ENCODE measurements at regions not wholly inside any gene's neighbourhood (a gene's known extent, or its start where the extent isn't known, plus 50 kb on each side); places are given as distances from the start of the nearest gene placed in this dataset.
"Not testable (repeated sequence)": the region's sequence is repeated elsewhere in the genome, so short reads cannot be mapped to it uniquely, and the experiment has no call there.

DNA sequence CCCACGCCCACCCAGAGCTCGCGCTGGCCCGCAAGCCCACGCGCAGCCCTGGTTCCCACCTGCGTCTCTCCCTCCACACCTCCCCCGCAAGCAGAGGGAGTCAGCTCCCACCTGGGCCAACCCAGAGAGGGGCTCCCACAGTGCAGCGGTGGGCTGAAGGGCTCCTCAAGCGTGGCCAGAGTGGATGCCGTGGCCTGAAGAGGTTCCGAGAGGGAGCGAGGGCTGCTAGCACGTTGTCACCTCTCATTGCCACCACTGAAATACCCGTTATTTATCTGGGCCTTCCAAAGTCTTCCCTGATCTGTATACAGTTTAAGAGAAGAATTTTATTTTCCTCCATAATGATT is 88.3 kb upstream of the MYLIP start:
- no peak for DNase-seq (ENCODE audit: low read depth)

DNA sequence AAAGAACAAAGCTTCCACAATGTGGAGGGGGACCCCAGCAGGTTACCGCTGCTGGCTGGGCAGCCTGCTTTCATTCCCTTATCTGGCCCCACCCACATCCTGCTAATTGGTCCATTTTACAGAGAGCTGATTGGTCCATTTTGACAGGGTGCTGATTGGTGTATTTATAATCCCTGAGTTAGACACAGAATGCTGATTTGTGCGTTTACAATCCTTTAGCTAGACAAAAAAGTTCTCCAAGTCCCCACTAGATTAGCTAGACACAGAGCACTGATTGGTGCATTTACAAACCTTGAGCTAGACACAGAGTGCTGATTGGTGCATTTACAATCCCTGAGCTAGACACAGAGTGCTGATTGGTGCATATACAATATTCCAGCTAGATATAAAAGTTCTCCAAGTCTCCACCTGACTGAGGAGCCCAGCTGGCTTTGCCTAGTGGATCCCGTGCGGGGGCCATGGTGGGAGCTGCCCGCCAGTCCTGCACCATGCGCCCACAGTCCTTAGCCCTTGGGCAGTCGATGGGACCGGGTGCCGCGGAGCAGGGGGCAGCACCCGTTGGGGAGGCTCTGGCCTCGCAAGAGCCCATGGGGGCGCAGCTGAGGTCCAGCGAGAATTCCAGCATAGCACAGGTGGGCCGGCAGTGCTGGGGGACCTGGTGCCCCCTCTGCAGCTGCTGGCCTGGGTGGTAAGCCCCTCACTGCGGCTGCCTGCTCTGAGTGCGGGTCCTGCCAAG is 88.8 kb upstream of the MYLIP start:
- DNase-seq (ENCODE audit: low read depth): not testable (repeated sequence)

DNA sequence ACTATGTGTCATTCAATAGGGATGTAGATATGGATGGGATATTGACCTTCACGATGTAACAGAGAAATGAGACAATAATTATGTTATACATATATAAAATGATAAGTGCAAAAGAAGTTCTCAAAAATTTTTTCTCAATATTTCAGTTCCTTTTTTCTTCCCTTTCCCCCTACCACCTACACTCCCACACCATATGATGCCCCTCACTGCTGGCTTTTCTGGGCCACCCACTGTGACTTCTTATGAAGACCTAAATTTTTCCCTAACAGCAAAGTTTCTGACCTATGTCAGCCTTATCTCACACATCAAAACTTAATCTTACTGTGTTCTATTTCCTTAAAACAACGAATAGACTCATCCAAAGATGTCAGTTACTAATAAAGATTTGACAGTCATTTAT is 89.9 kb upstream of the MYLIP start:
- no peak for DNase-seq (ENCODE audit: low read depth)

DNA sequence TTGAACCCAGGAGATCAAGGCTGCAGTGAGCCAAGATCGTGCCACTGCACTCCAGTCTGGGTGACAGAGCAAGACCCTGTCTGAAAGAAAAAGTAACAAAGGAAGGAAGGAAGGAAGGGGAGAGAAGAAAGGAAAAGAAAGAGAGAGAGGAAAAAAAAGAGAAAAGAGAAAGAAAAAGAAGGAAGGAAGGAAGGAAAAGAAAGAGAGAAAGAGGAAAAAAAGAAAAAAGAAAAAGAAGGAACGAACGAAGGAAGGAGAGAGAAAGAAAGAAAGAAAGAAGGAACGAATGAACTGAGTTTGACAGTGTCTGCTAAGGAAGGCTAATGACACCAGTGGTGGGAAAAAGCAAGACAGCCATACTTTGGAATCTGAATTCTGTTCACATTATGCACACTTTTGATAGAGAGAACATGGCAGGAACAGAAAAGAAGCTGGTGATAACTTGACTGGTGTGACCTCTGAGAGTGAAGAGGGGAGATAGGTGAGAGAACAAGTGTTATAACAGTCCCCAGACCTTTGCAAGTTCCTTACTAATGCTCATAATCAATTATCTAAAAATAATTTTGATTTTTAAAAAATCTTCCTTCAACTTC is 93.3 kb upstream of the MYLIP start:
- DNase-seq (ENCODE audit: low read depth): no peak

DNA sequence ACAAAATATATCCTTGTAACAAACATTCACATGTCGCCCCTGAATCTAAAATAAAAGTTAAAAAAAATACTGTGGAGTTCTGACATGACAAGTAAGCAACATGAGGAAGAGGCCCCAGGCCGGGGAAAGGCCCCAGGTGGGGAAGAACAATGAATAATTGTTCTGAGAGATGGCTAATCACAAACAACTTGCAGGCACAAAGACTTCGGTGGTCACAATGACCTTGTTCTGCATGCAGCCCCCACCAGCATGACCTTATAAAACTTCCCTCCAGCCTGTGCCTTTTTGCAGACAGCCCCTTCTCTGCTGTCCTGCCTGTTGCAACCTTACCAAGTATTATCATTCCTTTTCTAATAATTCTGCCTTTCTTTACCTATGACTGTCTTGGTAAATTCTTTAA is 95.7 kb upstream of the MYLIP start:
- DNase-seq (ENCODE audit: low read depth): no peak

DNA sequence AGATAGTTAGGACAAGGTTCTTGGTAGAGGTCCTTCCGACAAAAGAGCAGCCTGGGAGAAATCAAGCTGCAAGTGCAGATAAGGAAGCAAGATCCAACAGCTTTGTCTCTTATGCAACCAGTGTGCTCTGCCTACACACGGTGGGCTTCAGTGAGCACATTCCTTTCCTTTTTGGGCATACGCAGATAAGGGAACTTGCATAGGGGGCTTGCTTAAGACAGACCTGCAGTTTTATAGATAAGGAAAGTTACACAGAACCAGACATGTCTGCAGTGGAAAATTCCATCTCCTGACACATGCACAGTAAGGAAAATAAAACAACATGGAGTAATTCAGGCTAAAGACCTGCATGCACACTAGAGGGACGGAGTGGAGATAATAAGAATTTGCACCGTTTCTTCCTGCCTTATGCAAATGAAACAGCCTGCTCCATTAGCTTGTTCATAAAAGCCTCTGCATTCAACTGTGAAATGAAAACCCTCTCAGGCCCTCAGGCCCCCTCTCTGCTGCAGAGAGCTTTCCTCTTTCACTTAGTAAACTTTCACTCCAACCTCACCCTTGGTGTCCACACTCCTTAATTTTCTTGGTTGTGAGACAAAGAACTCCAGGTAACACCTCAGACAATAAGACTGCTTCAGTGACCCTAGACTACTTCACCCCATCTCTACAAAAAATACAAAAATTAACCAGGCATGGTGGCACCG is 97.5 kb upstream of the MYLIP start:
- DNase-seq (ENCODE audit: low read depth): no peak

DNA sequence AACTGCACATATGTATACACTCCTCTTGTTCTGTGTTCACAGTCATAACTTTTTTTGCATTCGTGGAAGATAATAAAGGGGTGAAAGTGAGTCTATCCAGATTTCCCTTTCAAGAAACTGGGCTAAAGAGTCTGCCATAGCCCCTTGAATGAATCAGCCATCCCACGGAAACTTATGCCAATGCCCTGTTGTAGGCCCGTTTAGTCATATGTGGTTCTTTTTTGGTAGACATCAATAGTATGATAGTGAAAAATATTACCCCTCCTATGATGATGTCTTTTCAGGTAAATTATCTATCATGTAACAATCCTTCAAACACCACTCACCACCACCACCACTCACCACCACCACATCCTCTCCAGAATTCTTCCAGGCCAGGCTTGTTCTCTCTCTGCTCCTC is 99.9 kb upstream of the MYLIP start:
- DNase-seq (ENCODE audit: low read depth): no peak

DNA sequence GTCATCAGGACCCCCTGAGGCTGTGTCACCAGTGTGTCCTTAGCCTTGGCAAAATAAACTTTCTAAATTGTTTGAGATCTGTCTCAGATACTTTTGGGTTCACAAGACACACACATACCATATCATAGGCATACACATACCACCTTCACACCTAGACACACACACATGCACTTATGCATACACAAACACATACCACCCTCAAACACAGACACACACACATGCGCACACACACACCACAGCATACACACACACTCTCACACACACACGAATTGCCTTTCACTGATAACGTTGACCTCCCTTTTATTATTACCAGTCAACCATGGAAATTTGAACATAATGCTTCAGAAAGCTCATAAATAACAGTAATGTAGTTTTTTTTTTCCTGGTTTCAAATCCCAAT is 108.6 kb upstream of the MYLIP start:
- no peak for DNase-seq (ENCODE audit: low read depth)

DNA sequence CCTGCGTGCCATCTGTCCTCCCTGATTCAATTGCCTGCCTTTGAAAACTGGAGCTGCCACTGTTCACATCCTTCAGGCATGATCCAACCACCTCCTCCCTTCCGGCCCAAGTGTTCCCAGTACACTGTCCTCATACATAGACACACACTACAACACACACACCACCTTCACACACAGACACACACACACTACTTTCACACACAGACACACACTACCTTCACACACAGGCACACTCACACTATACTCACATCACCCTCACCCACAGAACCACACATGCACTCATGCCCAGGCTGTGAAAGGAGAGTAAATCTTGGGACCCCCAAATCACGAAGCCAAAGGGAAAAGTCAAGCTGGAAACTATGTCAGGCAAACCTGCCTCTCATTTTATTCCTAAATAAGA is 109.4 kb upstream of the MYLIP start:
- DNase-seq (ENCODE audit: low read depth): no peak

DNA sequence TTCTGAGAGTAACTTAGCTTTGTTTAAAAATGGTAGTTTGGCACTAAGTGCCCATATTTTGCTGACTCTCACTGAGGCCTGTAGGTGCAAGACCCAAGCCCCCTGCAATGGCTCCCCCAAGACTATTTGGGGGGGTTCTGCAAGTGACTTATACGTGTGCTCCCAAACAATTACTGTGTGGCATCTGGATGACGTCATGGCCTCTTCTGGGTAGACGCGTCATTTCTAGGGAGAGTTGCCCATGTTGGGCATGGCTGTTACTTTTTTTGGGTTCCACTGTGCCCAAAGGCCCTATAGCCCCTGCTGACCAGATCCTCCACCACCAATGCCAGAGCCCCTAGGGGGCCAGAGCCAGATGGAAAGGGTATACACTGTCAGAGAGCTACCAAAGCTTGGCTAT is 110.3 kb upstream of the MYLIP start:
- DNase-seq (ENCODE audit: low read depth): no peak

DNA sequence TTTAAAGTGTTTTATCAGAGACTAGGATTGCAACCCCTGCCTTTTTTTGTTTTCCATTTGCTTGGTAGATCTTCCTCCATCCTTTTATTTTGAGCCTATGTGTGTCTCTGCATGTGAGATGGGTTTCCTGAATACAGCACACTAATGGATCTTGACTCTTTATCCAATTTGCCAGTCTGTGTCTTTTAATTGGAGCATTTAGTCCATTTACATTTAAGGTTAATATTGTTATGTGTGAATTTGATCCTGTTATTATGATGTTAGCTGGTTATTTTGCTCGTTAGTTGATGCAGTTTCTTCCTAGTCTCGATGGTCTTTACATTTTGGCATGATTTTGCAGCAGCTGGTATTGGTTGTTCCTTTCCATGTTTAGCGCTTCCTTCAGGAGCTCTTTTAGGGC is 114.6 kb upstream of the MYLIP start:
- not testable (repeated sequence) for DNase-seq (ENCODE audit: low read depth)

DNA sequence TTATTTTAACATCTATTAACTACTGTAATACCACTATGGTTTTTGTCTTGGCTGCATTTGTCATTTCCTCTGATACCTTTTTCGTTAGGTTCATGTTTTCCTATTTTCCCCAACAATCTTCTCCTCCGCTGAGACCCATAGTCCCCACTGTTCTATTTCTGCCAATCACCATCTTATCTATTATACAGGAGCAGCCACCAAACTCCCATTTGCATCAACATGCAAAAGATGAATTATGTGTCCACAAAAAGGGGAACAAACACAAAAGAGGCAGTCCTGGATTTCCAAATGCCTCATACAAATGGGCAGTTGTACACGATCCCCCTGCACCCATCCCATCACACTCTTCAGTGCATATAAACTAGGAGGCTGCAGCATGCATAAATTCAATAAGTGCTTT is 121.7 kb upstream of the MYLIP start:
- DNase-seq (ENCODE audit: low read depth): no peak

DNA sequence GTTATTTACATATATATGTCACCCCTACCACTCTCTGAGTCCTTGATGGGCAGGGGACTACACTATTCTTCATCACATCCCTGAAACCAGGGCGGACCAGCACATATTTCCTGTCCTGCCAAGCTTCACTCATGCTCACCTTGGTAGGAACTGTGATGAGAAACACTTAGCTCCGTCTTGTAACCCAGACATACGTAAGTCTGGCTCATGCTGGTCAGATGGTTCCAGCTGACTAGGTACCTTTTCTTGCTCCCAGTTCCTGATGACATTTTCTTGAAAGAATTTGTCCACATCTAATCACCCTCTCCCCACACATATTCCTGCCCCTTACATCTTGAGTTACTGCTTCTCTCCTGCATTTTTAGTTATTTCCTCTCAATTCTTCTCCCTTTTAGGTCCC is 122.2 kb upstream of the MYLIP start:
- no peak for DNase-seq (ENCODE audit: low read depth)

DNA sequence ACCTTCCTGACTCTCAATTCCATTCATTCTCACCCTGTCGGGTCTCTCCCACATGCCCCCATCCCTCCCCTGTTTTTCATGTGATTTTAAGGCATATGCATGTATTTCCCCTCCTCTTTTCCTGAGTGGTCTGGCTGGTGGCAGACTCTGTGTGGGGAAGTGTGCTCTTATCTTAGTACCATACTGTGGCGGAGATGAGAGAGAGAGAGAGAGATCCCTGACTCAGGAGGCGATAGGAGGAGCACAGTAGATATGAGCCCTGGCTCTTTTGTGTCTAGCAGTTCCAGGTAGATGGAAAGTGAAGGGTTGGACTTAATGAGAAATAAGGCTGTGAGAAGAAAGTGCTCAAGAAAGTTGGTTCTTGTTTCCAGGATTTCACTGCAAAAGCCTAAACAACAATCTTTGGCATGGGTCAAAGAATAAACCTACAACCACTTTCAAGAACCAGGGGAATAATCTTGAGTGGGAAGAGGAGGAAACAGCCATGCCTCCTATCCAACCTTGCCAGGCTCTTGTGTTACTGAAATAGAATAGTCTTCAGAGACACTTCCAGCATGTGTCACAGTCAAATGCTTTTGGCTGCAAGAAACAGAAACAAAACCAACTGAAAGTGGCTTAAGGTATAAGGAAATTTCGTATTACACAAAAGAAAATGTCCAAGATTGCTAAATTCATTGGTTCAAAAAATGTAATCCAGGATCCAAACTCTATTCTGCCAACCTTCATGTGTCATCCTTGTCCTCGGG is 123.8 kb upstream of the MYLIP start:
- no peak for DNase-seq (ENCODE audit: low read depth)

DNA sequence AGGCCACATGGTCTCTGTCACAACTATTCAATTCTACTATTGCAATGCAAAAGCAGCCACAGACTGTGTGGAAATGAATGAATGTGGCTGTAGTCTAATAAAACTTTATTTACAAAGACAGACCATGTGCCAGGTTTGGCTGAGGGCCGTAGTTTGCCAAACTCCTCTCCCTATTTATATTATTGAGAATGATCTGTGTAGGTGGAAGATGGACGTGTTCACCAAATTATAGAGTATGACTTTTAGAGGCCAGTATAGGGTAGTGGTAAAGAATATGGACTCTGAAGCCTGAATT is 125.7 kb upstream of the MYLIP start:
- DNase-seq (ENCODE audit: low read depth): no peak

DNA sequence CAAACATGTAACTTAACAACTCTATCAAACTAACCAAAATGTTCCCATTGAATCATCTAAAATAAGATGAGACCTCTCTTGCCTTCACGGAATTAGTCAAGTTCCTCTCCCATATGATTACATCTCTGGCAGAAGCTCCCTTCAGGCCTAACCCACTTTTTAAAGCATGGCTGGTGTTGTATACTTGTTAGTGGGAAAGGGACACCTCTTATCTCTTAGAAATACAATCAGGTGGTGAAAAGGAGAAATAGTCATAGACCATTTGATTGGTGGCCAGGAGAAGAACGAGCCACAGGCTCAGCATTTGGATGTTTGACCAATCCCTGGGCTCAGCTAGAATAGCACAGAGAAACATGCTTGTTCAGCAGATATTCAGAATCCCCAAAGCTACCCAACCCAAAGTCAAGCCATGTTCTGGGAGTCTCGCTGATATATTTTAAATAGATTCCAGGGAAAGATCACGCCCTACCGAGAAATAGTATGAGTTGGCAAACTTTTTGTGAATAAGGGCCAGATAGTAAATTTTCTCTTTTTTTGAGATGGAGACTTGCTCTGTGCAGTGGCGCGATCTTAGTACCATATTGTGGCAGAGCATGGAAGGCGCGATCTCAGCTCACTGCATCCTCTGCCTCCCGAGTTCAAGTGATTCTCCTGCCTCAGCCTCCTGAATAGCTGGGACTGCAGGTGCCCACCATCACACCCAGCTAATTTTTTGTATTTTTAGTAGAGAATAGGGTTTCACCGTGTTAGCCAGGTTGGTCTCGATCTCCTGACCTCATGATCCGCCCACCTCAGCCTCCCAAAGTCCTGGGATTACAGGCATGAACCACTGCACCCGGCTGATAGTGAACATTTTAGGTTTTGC is 126.3 kb upstream of the MYLIP start:
- no peak for DNase-seq (ENCODE audit: low read depth)

DNA sequence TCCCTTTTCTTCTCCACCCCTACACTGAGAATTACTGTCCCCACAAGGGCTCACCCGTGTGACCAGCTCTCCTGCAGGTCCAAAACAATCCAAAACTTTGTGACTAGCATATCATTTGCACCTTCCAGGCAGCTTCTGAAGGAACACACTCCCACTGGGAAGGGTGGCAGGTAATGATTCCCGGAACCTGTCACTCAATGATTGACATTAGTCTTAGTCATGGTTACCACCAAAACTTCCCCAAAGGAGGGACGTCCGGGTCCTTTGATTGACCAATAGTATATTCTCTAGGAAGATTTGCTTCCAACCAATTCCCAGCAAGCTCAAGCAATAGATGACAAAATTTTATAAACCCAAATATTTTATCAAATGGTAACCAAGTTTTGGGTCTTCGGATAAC is 127.7 kb upstream of the MYLIP start:
- DNase-seq (ENCODE audit: low read depth): no peak

DNA sequence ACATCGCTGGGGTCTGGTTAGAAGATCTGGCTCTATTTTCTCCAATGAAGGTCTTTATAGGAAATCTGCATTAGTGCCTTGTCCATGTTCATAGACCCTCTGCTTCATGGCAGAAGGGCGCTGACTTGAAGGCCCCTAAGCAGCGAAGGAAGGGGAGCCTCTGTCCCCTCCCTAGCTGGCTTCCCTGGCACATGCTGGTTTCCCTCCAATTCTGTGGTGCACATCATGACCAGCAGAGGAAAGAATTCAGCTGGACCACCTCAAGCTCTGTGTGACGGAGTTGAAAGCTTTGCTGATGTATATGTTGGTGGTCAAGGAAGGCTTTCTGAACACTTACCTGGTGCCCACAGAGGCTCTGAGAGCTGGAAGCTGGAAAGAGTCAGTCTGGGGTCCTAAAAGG is 129.7 kb upstream of the MYLIP start:
- DNase-seq (ENCODE audit: low read depth): no peak

DNA sequence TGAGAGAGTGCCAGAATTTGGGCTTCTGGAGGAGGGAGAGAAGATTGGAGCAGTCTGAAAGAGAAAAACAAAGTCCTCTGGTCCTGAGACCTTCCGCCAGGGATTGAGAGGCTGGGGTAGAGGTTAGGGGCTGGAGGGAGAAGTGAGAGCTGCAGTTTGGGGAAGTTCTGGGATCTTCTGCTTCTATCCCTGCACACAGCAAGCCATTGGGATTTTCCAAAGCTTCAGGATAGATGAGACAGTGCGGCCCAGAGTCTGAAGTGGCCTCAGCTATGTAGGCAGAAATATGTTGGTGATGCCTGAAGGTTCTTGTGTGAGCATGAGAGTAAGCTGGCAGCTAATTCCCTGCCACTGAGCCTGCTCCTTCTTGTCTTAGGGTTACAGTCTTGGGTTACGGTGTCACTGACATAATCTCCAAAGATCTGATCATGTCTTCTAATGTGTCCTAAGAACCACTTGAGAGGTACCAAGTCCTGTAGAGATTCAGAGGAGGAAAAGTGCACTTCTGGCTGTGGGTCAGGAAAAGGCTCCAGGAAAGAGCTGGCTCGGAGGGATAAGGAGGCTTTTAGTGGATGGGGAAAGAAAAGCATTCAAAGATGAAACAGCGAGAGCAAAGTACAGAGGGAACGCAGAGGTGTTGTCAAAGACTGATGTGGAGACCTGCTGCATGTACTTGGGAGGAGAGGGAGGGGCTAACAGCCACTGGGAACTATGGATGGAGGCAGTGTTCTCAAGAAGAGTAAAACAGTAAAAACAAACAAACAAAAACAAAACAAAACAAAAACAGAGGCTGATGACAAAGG is 131.1 kb upstream of the MYLIP start:
- no peak for DNase-seq (ENCODE audit: low read depth)

DNA sequence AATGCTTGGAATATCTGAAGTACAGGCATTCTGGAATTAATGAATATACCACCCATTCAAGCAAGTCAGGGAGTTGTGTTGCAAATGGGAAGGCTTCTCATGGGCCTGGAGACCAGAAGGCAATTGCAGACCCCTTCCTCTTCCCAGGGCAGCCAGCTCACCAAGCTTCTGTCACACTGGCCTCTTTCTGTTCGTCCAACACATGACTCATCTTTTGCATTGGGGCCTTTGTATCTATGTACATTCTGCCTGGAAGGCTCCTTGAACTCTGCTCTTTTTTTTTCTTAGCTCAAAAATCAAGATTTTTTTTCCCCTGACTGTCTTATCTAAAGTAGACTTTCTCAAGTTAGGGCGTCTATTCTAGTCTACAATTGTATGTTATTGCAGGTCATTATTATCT is 132.9 kb upstream of the MYLIP start:
- peak; percentile 20 for DNase-seq (ENCODE audit: low read depth)

DNA sequence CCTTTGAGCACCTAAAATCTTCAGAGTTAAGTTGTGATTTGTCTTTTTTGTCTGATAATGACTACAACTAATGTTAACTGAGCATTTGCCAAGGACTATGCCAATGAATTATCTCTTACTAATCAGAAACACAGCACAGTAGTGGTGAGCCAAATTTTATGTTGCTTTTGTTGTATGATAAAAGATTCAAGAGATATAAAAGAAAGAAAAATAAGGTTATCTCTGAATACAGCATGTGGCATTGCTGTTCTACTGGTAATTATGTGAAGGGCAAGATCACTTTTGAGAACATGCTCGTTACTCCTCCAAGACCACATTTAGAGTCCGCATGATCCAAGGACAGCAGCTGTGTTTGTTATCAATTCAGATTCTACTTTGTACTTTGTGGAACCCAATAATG is 133.4 kb upstream of the MYLIP start:
- DNase-seq (ENCODE audit: low read depth): no peak
